ENCODE measurements at regions not wholly inside any gene's neighbourhood (a gene's known extent, or its start where the extent isn't known, plus 50 kb on each side); places are given as distances from the start of the nearest gene placed in this dataset.

GRCh38 chr5:159725475-159725874 is 190.8 kb upstream of the ADRA1B start:
- no peak for DNase-seq

GRCh38 chr5:159727167-159727566 is 189.1 kb upstream of the ADRA1B start:
- DNase-seq: no peak

GRCh38 chr5:159730285-159730684 is 186.0 kb upstream of the ADRA1B start:
- DNase-seq: no peak

GRCh38 chr5:159732220-159732619 is 184.1 kb upstream of the ADRA1B start:
- DNase-seq: no peak

- no peak for DNase-seq
Measured at GRCh38 chr5:159734366-159734765, 181.9 kb upstream of the ADRA1B start.

GRCh38 chr5:159735036-159735435 is 181.2 kb upstream of the ADRA1B start:
- no peak for DNase-seq

GRCh38 chr5:159735749-159736660 is 180.3 kb upstream of the ADRA1B start:
- no peak for DNase-seq

- DNase-seq: no peak
Measured at GRCh38 chr5:159736844-159737243, 179.4 kb upstream of the ADRA1B start.

GRCh38 chr5:159737263-159737662 is 179.0 kb upstream of the ADRA1B start:
- DNase-seq: no peak

- no peak for DNase-seq
Measured at GRCh38 chr5:159741829-159742322, 174.4 kb upstream of the ADRA1B start.

GRCh38 chr5:159743234-159743633 is 173.0 kb upstream of the ADRA1B start:
- no peak for DNase-seq

- DNase-seq: no peak
Measured at GRCh38 chr5:159746707-159747106, 169.6 kb upstream of the ADRA1B start.

- DNase-seq: no peak
Measured at GRCh38 chr5:159749146-159749545, 167.1 kb upstream of the ADRA1B start.

GRCh38 chr5:159750226-159750625 is 166.1 kb upstream of the ADRA1B start:
- DNase-seq: no peak

- no peak for DNase-seq
Measured at GRCh38 chr5:159751459-159751858, 164.8 kb upstream of the ADRA1B start.

GRCh38 chr5:159752622-159753275 is 163.5 kb upstream of the ADRA1B start:
- DNase-seq: no peak

- DNase-seq: no peak
Measured at GRCh38 chr5:159758189-159758588, 158.1 kb upstream of the ADRA1B start.

GRCh38 chr5:159759791-159760290 is 156.4 kb upstream of the ADRA1B start:
- DNase-seq: no peak

GRCh38 chr5:159762921-159763320 is 153.4 kb upstream of the ADRA1B start:
- no peak for DNase-seq

GRCh38 chr5:159763562-159763961 is 152.7 kb upstream of the ADRA1B start:
- no peak for DNase-seq

- no peak for DNase-seq
Measured at GRCh38 chr5:159764283-159765134, 151.8 kb upstream of the ADRA1B start.

- no peak for DNase-seq
Measured at GRCh38 chr5:159765135-159765433, 151.2 kb upstream of the ADRA1B start.

All from activated CD4-positive, alpha-beta T cell treated with anti-CD3 and anti-CD28 coated beads, Interleukin-2, amount 50 U/mL, for 1 hour (primary cell).